Adrenal gland (tissue), 9 donors: ENCODE measurements at regions not wholly inside any gene's neighbourhood (a gene's known extent, or its start where the extent isn't known, plus 50 kb on each side); places are given as distances from the start of the nearest gene placed in this dataset.

Experiments
- DNase-seq, 7 donors: peaks; one replicate each; pipeline ENCODE4 v3.0.0-alpha.2; 2019 to 2020
- H3K27ac ChIP-seq, 5 donors: fragments of 200-600 bp; sonication (generic) in 4 of 5; 1 replicate in 3 of 5; 2 replicates in 2 of 5; pipeline versions ENCODE4 v1.5.1 to v1.8.0; 2016 to 2020; ENCODE audit warnings: mild to moderate bottlenecking in 1 of 5
- H3K27me3 ChIP-seq: fragments of 200-600 bp; 2 replicates; pipeline ENCODE4 v1.8.0; 2021
- H3K36me3 ChIP-seq, 2 donors: fragments of 200-600 bp; replicated peaks in 1 of 2; 1 replicate in 1 of 2; 2 replicates in 1 of 2; pipeline versions ENCODE4 v1.5.1 to v1.8.0; 2018 to 2022
- H3K4me1 ChIP-seq, 2 donors: fragments of 200-600 bp; replicated peaks in 1 of 2; 1 replicate in 1 of 2; 2 replicates in 1 of 2; pipeline versions ENCODE4 v1.5.1 to v1.8.0; 2018 to 2021
- H3K4me3 ChIP-seq, 4 donors: fragments of 200-600 bp; sonication (generic) in 3 of 4; one replicate each; pipeline ENCODE4 v1.5.1; 2016 to 2018
- H3K9me3 ChIP-seq, 3 donors: fragments of 200-600 bp; sonication (generic) in 1 of 3; replicated peaks in 1 of 3; 1 replicate in 2 of 3; 2 replicates in 1 of 3; pipeline versions ENCODE4 v1.5.1 to v1.8.0; 2016 to 2021
- POLR2A ChIP-seq, 2 donors: fragments of 450-650 bp; IDR thresholded peaks; one replicate each; pipeline ENCODE4 v1.6.1; 2017; ENCODE audit warnings: antibody characterized with exemption in 2 of 2, mild to moderate bottlenecking in 2 of 2, moderate library complexity in 1 of 2
- WGBS, 4 donors: extraction: QIAGEN DNeasy Blood & Tissue Kit in 2 of 4; methylation state at CpG; one replicate each; pipeline versions ENCODE4 v1.1.5 to v1.1.7; 2013 to 2017; 5-methylcytosine and 5-hydroxymethylcytosine counted together
- intact Hi-C, 2 donors: fragments of 100-400 bp; cut with DNase I; formaldehyde crosslinking; loops; one replicate each; pipeline versions ENCODE4 v1.14.1 to v1.15.0; 2022 to 2023
- TF ChIP-seq, protein P1 (sequence below), 6 experiments: fragments of 450-650 bp in 4 of 6; fragments of 200-600 bp in 2 of 6; sonication (generic) in 1 of 6; IDR thresholded peaks; 1 replicate in 5 of 6; 2 replicates in 1 of 6; pipeline versions ENCODE4 v1.5.1 to v1.8.0; 2016 to 2021; ENCODE audit warnings: antibody characterized with exemption in 6 of 6, mild to moderate bottlenecking in 2 of 6, moderate library complexity in 1 of 6
- donor health status: healthy with polysubstance abuse.
- donor health status: Bipolar disorder and iron deficiency.
- donor health status: DM: yes; HTN: yes; CAD: no.
- donor health status: DM: no; HTN: no; CAD: no.
- donor health status: DM: no; HTN: no; CAD: no.

GRCh38 chr5:105817416-105817815, 1853.3 kb downstream of the EFNA5 start:
- Histone ChIP-seq H3K9me3 (no peaks in the 10 kb centered on the region), H3K36me3 (no peaks in the 10 kb centered on the region), H3K27me3 (no peaks in the 10 kb centered on the region), H3K4me3 (no peak overlapping the region), H3K27ac (no peak overlapping the region), H3K4me1 (no peaks in the 10 kb centered on the region)
- intact Hi-C loops, result no loop called here
- no peak for TF ChIP-seq POLR2A (IDR thresholded peaks at IDR 0.05)
- TF ChIP-seq, protein P1, sequence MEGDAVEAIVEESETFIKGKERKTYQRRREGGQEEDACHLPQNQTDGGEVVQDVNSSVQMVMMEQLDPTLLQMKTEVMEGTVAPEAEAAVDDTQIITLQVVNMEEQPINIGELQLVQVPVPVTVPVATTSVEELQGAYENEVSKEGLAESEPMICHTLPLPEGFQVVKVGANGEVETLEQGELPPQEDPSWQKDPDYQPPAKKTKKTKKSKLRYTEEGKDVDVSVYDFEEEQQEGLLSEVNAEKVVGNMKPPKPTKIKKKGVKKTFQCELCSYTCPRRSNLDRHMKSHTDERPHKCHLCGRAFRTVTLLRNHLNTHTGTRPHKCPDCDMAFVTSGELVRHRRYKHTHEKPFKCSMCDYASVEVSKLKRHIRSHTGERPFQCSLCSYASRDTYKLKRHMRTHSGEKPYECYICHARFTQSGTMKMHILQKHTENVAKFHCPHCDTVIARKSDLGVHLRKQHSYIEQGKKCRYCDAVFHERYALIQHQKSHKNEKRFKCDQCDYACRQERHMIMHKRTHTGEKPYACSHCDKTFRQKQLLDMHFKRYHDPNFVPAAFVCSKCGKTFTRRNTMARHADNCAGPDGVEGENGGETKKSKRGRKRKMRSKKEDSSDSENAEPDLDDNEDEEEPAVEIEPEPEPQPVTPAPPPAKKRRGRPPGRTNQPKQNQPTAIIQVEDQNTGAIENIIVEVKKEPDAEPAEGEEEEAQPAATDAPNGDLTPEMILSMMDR (IDR thresholded peaks at IDR 0.05), result no peak
- no peak for DNase-seq
- WGBS, 4 donors, result 78 to 85% (median 80%) methylated on average over 3 of the region's 3 CpGs

DNA sequence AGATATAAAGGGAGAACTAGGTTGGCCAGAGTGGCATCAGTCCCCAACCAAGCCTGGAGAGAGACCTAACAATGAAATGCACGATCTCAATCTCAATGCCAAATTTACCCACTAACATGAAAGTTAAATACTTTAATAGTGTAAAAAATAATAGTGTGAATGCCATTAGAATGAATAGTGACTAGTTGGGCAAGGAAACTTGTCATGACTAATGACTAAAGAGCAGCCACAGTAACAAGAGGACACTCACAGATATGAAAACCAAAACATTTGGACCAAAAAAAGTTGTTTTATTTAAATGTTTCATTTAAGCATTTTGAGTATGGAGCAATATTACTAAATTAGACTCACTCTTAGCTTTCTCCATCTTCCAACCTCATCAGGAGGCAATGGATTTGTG, 1853.8 kb downstream of the EFNA5 start:
- WGBS, 4 donors, result 68 to 86% (median 83%) methylated on average over 1 of the region's 1 CpG
- Histone ChIP-seq H3K27me3 (no peaks in the 10 kb centered on the region), H3K27ac (no peak overlapping the region), H3K9me3 (no peaks in the 10 kb centered on the region), H3K36me3 (no peaks in the 10 kb centered on the region), H3K4me1 (no peaks in the 10 kb centered on the region), H3K4me3 (no peak overlapping the region)
- intact Hi-C loops, result no loop called here
- no peak for DNase-seq
- TF ChIP-seq, protein P1 (IDR thresholded peaks at IDR 0.05), result no peak
- TF ChIP-seq POLR2A (IDR thresholded peaks at IDR 0.05), result no peak

DNA sequence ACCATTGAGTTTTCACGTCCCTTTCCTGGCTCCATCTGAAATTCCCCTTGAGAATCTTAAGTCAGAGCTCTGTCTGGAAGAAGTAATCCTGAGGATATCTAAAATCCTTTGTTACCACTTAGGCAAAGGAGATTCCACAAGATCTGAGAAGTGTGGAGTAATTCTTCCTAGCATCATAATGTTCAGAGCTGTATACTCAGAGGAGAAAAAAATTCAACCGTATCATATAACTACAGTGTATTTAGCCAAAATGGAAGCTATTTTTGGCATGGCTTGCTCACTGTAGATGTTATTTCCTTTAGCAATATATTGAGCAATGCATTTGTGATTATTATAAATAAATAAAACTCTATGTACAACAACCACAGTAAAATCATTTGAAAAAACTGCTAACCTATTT, 1858.4 kb downstream of the EFNA5 start:
- no peaks in the 10 kb centered on the region for H3K36me3 ChIP-seq
- TF ChIP-seq, protein P1 (IDR thresholded peaks at IDR 0.05), result no peak
- TF ChIP-seq POLR2A (IDR thresholded peaks at IDR 0.05), result no peak
- H3K27me3 ChIP-seq, result no peaks in the 10 kb centered on the region
- H3K4me3 ChIP-seq, result no peak overlapping the region
- no peaks in the 10 kb centered on the region for H3K4me1 ChIP-seq
- no peak for DNase-seq
- intact Hi-C loops, result no loop called here
- no peaks in the 10 kb centered on the region for H3K9me3 ChIP-seq
- no peak overlapping the region for H3K27ac ChIP-seq
- 70 to 79% (median 75%) methylated on average over 2 of the region's 2 CpGs for WGBS, 4 donors

DNA sequence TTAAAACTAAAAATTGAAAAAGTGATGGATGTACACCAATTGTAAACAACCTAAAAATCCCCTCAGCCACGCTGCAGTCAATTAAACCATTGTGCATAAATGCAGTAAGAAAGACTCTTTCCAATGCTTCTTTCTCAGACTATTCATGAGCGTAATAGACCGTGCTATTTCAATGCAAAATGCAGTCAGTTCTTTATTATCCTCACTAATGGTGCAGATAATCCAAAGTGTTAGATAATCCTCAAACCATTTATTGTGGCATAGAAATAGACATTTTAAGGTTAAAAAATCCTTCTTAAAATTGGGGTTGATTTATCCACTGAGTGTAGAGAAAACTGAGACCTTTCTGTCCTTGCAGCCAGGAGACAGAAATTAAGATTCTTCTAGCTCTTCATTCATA, 1862.8 kb downstream of the EFNA5 start:
- no peak overlapping the region for H3K27ac ChIP-seq
- H3K4me3 ChIP-seq, result no peak overlapping the region
- H3K27me3 ChIP-seq, result no peaks in the 10 kb centered on the region
- no peak for TF ChIP-seq POLR2A (IDR thresholded peaks at IDR 0.05)
- TF ChIP-seq, protein P1 (IDR thresholded peaks at IDR 0.05), result no peak
- no peak for DNase-seq
- H3K4me1 ChIP-seq, result no peaks in the 10 kb centered on the region
- no peaks in the 10 kb centered on the region for H3K36me3 ChIP-seq
- H3K9me3 ChIP-seq, result no peaks in the 10 kb centered on the region
- WGBS, 4 donors, result 86 to 92% (median 89%) methylated on average over 3 of the region's 3 CpGs
- intact Hi-C loops, result no loop called here
